NCI-H2029 treated with DMSO at 0.1 percent for 48 hours (cell line): ENCODE measurements at regions not wholly inside any gene's neighbourhood (a gene's known extent, or its start where the extent isn't known, plus 50 kb on each side); places are given as distances from the start of the nearest gene placed in this dataset.

Source experiments
- DNase-seq: peaks from one replicate; lab custom pipeline; 2025; lab: John Stamatoyannopoulos, UW

DNA sequence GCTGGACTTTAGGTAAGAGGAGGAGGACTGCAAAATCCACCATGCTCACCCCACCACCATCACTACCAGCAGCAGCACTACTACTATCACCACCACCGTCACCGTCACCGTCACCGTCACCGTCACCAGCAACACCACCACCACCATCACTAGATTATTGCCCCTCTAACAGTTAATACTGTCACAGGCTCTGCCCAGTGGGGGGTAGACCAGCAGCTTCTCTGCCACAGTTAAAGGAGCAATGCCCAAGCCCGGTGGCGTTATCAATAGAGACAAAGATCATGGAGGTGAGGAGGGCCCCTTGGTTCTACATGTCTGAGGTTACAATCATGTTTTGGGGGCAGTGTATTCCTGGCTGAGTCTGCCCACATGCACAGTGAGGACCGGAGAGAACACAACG, 184.4 kb upstream of the DYNLRB2 start:
- DNase-seq = no peak

- DNase-seq = no peak
These were observed 185.5 kb upstream of the DYNLRB2 start for GRCh38 chr16:80355335-80355734.

GRCh38 chr16:80350061-80350460, 190.7 kb upstream of the DYNLRB2 start:
- no peak for DNase-seq

DNA sequence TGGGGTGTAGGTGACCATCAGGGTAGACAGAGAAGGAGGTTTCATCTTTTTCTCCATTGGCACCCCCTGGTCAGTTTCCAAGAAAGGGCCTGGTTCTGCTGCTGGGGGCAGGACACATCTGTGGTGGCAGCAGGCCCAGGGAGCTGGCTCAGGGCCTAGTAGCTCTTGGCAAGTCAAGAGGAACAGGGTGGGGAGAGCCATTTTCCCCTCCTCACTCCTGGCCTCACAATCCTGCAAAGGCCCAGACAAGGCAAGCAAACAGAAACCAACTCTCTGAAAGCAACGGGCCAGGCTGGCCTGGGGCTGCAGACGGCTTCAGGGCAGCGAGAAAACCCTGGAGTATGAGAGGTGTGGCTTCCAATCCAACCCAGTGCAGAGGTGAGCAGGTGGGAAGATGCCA, 192.9 kb upstream of the DYNLRB2 start:
- no peak for DNase-seq

DNA sequence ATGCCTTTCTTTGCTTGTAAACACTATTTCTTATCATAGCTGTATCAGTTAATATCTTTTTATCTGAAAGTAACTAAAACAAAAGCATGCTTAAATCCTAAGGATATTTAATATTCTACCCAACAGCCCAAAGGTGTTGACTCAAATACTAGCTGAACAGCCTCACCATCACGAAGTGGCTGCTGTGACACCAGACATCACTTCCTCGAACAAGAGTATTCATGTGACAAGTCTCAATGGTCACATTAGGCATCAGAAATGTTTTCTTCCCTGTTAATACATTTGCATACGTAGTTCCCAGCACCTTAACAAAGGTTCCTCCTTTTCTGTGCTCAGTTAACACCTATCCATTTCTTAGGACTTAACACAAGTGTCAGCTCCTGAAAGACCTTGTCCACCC, 193.8 kb upstream of the DYNLRB2 start:
- DNase-seq = no peak

DNA sequence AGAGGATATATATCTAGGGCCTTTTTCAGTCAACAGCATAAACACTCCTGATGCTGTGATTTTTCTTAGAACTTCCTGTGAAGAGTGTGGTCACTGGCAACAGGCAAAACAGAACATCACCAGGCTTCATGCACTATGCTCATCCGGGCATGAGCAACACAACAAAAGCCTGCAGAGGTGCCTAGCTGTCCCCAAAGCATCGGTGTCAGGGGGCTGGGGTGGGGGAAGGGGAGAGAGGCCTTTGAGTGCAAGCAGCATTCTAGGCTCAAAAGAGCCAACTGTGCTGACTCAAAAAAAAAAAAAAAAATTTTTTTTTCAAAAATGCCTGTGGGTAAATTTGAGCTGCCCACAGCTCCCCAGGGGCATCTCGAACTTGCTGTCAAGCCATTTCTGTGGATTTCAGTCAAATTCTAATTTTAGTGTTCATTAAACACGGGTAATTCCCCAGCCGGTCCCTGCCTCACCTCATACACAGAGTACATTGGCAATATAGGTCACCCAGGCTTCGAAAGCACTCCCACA, 194.6 kb upstream of the DYNLRB2 start:
- DNase-seq = no peak

- DNase-seq = no peak
These were observed 195.1 kb upstream of the DYNLRB2 start for GRCh38 chr16:80345701-80346100.

- DNase-seq = no peak
These were observed 196.2 kb upstream of the DYNLRB2 start for GRCh38 chr16:80344570-80344969.

DNA sequence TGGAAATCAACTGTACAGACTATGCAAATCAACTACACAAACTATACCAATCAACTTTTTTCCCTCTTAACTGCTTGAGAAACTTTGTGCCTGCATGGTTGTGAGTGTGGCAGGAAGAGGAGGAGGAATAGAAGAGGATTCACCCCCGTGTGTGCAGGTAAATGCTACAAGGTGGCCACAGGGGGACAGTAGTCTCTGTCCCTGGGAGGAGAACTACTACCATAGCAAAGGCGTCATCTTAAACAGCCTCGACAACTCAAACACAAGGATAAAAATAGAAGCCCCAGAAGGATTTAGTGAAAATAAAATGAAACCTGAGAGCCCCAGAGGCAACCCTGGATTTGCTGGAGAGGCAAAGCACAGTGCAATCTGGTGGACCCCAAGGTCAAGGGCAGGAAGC, 199.5 kb upstream of the DYNLRB2 start:
- DNase-seq = no peak

GRCh38 chr16:80337786-80338185, 203.0 kb upstream of the DYNLRB2 start:
- DNase-seq = no peak

DNA sequence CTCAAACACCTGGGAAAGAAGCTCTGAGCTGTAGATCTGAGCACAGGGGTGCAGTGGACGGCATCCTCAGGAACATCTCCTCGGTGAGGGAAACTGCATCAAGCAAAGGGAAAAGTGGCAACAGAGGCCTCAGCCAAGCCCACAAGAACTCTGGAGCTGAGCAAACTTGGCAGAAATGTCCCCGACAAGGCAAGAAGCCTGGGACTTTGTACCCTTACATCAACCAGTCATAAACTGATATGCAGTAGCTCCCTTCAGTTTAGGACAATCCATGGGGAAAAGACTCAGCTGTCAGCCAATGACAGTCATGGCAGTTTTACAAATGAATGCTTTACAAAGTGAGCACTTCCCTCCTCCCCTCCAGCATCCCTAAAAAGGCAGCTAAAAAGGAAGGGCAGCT, 210.0 kb upstream of the DYNLRB2 start:
- DNase-seq = no peak

- no peak for DNase-seq
These were observed 210.6 kb upstream of the DYNLRB2 start for GRCh38 chr16:80330150-80330549.

GRCh38 chr16:80327740-80328139, 213.1 kb upstream of the DYNLRB2 start:
- DNase-seq = no peak

DNA sequence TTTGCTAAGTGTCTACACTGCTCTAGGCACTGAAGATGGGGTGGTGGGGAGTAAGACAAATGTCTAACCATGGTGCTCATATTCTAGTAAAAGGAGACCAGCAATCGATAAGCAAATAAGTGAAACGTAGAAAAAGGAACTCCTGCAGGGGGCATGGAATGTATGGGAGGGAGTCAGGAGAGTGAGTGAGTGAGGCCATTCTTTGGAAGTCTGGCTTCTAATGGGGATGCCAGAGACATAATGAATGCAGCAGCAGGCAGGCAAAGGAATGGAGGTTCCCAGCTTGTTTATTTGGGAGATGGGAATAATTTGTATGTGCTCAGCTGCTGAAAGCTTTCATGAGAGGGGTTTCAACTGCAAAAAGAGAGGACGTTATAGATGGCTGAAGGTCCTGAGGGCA, 216.4 kb upstream of the DYNLRB2 start:
- DNase-seq = no peak

DNA sequence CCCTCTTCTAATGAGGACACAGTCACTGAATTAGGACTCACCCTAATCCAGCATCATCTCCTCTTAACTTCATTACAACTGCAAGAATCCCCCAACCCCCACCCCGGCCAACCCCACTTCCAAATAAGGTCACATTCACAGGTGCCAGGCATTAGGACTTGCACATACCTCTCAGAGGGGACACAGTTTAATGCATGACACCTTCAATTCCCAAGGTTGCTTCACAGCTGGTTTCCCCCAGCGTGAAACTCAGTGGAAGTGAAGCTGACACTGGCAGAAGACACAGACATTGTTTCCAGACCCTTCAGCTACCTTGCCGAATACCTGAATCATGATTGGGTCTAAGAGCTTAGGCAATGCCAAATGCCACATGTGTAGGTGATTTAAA, 217.0 kb upstream of the DYNLRB2 start:
- DNase-seq = no peak

GRCh38 chr16:80323187-80323807, 217.5 kb upstream of the DYNLRB2 start:
- DNase-seq = no peak

DNA sequence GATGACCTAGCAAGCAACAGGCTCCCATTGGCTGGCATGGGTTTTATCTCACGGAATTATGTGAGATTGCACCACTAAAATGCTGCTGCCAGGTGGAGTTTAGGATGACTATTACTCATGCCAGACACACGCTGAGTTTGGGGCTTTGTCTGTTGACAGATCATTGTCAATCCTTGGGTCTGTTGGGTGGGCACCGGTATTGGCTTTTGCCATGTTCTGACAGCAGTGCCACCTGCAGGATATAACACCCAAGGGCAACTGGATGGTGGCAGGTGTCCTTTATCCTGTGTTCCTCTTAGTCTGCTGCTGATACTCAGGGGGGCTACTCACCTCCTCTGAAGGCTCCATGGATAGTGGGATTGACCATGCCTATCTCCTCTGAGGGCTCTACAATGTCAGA, 221.6 kb upstream of the DYNLRB2 start:
- no peak for DNase-seq

DNA sequence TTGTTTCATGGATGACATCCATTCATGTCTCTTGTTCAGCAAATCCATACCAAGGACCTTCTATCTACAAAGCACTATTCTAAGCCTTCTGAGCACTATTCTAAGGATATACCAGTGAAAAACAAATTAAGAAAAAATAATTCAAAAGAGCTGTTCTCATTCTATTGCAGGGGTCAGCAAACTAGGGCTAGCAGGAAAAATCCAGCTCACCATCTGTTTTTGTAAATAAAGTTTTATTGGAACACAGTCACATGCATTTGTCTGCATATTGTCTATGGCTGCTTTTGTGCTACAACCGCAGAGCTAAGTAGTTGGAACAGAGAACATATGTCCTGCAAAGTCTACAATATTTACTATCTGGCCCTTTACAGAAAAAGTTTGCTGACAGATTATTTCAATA, 222.7 kb upstream of the DYNLRB2 start:
- DNase-seq = no peak

GRCh38 chr16:80317599-80318037, 223.2 kb upstream of the DYNLRB2 start:
- no peak for DNase-seq

GRCh38 chr16:80317116-80317515, 223.7 kb upstream of the DYNLRB2 start:
- no peak for DNase-seq

DNA sequence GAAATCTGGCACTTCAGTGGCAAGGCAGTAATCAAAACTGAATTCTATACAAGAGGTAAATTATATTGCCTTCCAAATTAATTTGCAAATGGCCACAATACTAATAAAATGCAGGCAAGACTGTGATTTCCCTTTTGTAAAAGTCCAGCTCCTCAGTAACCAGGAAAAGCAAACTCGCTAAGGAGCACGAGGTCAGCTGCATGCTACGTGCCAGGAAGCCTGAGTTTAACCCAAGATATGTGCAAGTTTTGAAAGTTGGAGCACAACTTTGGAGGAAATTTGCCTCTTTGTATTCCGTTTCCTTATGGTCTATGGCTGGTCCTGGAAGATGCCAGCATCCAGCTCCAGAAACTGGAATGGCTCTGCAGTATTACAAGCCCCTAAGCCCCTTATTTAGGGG, 226.8 kb upstream of the DYNLRB2 start:
- no peak for DNase-seq

DNA sequence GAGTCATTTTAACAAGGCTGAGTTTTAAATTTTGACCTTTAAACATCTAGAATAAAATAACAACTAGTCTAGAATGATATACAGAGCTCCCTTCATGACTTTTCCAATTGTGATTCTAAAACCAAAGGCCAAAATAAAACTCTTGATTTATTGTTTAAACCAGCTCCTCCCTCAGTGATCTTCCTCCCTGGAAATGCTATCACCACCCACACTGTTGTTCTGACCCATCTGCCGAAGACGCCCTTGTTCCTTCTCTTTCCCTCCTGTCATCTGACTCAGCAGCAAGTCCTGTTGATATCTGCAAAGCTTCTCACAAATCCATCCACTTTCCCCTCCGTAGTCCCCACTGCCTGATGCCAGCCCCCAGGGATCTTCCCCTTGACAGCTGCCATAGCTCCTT, 231.6 kb upstream of the DYNLRB2 start:
- DNase-seq = no peak

GRCh38 chr16:80305410-80305809, 235.4 kb upstream of the DYNLRB2 start:
- DNase-seq = no peak

DNA sequence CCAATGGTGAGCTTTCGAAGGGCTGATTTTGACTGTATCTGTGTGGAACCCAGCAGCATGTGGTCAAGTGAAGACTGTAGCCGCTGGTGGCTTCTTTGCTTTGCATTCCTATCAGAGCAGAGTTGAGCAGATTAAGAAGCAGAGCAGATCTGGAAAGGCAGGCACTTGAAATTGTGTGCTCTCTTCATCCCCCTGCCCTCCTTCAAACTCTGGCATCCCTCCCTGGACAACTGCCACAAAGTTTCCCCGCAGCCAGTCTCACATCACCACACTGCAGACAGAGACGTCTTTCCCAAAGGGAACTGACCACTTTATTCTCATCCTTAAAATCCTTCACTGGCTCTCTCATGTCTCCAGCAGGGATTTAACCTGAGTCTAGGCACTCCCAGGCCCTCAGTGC, 237.1 kb upstream of the DYNLRB2 start:
- no peak for DNase-seq

DNA sequence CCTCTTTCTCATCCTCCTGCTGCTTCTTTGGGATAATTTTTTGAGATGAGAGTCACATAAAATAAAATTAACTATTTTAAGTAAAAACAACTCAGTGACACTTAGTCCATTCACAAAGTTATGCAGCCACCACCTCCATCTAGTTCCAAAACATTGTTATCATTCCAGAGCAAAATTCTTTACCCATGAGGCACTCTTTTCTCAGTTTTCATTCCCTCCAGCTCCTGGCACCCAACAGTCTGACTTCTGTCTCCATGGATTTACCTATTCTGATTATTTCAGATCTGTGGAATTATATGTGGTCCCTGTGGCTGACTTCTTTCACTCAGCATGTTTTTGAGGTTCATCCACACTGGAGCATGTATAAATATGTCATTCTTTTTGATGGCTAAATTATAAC, 239.9 kb upstream of the DYNLRB2 start:
- no peak for DNase-seq
